GM23338 (cell line): ENCODE measurements at regions not wholly inside any gene's neighbourhood (a gene's known extent, or its start where the extent isn't known, plus 50 kb on each side); places are given as distances from the start of the nearest gene placed in this dataset.

ENCODE experiments used
- ATAC-seq: fragments of 200-7000 bp; cut with Tn5 transposase; 3 replicates; pipeline ENCODE4 v1.9.1; 2020
- DNase-seq: peaks from one replicate; pipeline ENCODE4 v3.0.0-alpha.2; 2015; ENCODE audit warnings: low spot score
- H2AFZ ChIP-seq: fragments of 200-600 bp; sonication (generic); 2 replicates; pipeline ENCODE4 v1.8.0; 2016; ENCODE audit warnings: antibody characterized with exemption, mild to moderate bottlenecking, moderate library complexity
- H3F3A ChIP-seq: fragments of 200-600 bp; sonication (generic); replicated peaks from 2 replicates; pipeline ENCODE4 v1.8.0; 2017; ENCODE audit warnings: antibody characterized with exemption, mixed run types, low read depth
- H3K27ac ChIP-seq: fragments of 200-600 bp; sonication (generic); 2 replicates; pipeline ENCODE4 v1.6.1; 2016; ENCODE audit warnings: low read depth
- H3K27me3 ChIP-seq: fragments of 200-600 bp; sonication (generic); 2 replicates; pipeline ENCODE4 v1.8.0; 2016; ENCODE audit warnings: mild to moderate bottlenecking, mixed run types, moderate library complexity; ENCODE audit not compliant: insufficient read depth
- H3K36me3 ChIP-seq: fragments of 200-600 bp; sonication (generic); 2 replicates; pipeline ENCODE4 v1.8.0; 2016; ENCODE audit warnings: mild to moderate bottlenecking; ENCODE audit not compliant: insufficient read depth
- H3K4me1 ChIP-seq: fragments of 200-600 bp; sonication (generic); 2 replicates; pipeline ENCODE4 v1.8.0; 2016; ENCODE audit warnings: mild to moderate bottlenecking, moderate library complexity; ENCODE audit not compliant: insufficient read depth
- H3K4me2 ChIP-seq: fragments of 200-600 bp; sonication (generic); 2 replicates; pipeline ENCODE4 v1.7.1; 2017; ENCODE audit warnings: mixed run types
- H3K4me3 ChIP-seq: fragments of 200-600 bp; sonication (generic); 2 replicates; pipeline ENCODE4 v1.6.1; 2016; ENCODE audit warnings: mixed run types
- H3K79me2 ChIP-seq: fragments of 200-600 bp; sonication (generic); replicated peaks from 2 replicates; pipeline ENCODE4 v1.8.0; 2017; ENCODE audit warnings: mild to moderate bottlenecking; ENCODE audit not compliant: insufficient read depth
- H3K9me2 ChIP-seq: fragments of 200-600 bp; sonication (generic); 2 replicates; pipeline ENCODE4 v1.8.0; 2017; ENCODE audit not compliant: insufficient read depth
- H4K20me1 ChIP-seq: fragments of 200-600 bp; sonication (generic); replicated peaks from 2 replicates; pipeline ENCODE4 v1.8.0; 2017; ENCODE audit warnings: mild to moderate bottlenecking; ENCODE audit not compliant: insufficient read depth
- H3K27ac Mint-ChIP-seq: 2 replicates; pipeline ENCODE4 v1.8.0; 2020; ENCODE audit warnings: inconsistent platforms, mild to moderate bottlenecking, moderate library complexity, mixed read lengths
- H3K27me3 Mint-ChIP-seq: 3 replicates; pipeline ENCODE4 v1.8.0; 2022; ENCODE audit warnings: low read depth, mild to moderate bottlenecking, moderate library complexity, mixed read lengths, inconsistent platforms; ENCODE audit not compliant: insufficient read depth, poor library complexity
- H3K36me3 Mint-ChIP-seq: 3 replicates; pipeline ENCODE4 v1.8.0; 2021; ENCODE audit warnings: low read depth, mild to moderate bottlenecking, inconsistent platforms, moderate library complexity, mixed read lengths
- H3K4me1 Mint-ChIP-seq: 3 replicates; pipeline ENCODE4 v1.8.0; 2020; ENCODE audit warnings: mild to moderate bottlenecking, inconsistent platforms, mixed read lengths
- H3K4me3 Mint-ChIP-seq: 3 replicates; pipeline ENCODE4 v1.8.0; 2021; ENCODE audit warnings: moderate library complexity, mild to moderate bottlenecking, inconsistent platforms, mixed read lengths
- H3K9me3 Mint-ChIP-seq: 3 replicates; pipeline ENCODE4 v1.8.0; 2020; ENCODE audit warnings: moderate library complexity, mild to moderate bottlenecking, inconsistent platforms, mixed read lengths
- CREB1 ChIP-seq: fragments of 250-450 bp; sonication (Bioruptor Pico); IDR thresholded peaks from 2 replicates; pipeline ENCODE4 v1.5.0; 2020; ENCODE audit warnings: low read depth, mild to moderate bottlenecking, moderate library complexity
- POLR2AphosphoS5 ChIP-seq: IDR thresholded peaks from 2 replicates; pipeline ENCODE4 v1.6.1; 2016; ENCODE audit warnings: antibody characterized with exemption, low read depth
- REST ChIP-seq: IDR thresholded peaks from one replicate; pipeline ENCODE4 v1.6.1; 2018; ENCODE audit warnings: antibody characterized with exemption; ENCODE audit not compliant: unreplicated experiment
- ZNF114 ChIP-seq: fragments of 250-450 bp; sonication (Bioruptor Pico); IDR thresholded peaks from 2 replicates; pipeline ENCODE4 v1.5.0; 2020; ENCODE audit warnings: mild to moderate bottlenecking, moderate library complexity
- ZNF331 ChIP-seq: fragments of 250-450 bp; sonication (Bioruptor Pico); IDR thresholded peaks from 2 replicates; pipeline ENCODE4 v1.5.0; 2020; ENCODE audit warnings: low read depth, mild to moderate bottlenecking, moderate library complexity
- TF ChIP-seq, protein P1 (sequence below): fragments of 250-450 bp; sonication (Bioruptor Pico); IDR thresholded peaks from 2 replicates; pipeline ENCODE4 v1.5.0; 2020; ENCODE audit warnings: mild to moderate bottlenecking, moderate library complexity
- TF ChIP-seq, protein P2 (sequence below), 2 experiments: fragments of 200-600 bp in 1 of 2; sonication (generic) in 1 of 2; conservative IDR thresholded peaks; 2 replicates each; pipeline versions ENCODE4 v1.5.1 to v1.6.1; 2016 to 2017; ENCODE audit warnings: antibody characterized with exemption in 2 of 2, low read depth in 2 of 2, mild to moderate bottlenecking in 2 of 2, moderate library complexity in 1 of 2
- TF ChIP-seq, protein P3 (sequence below): IDR thresholded peaks from 2 replicates; pipeline ENCODE4 v1.6.1; 2016; ENCODE audit warnings: antibody characterized with exemption

- TF ChIP-seq, protein P1, sequence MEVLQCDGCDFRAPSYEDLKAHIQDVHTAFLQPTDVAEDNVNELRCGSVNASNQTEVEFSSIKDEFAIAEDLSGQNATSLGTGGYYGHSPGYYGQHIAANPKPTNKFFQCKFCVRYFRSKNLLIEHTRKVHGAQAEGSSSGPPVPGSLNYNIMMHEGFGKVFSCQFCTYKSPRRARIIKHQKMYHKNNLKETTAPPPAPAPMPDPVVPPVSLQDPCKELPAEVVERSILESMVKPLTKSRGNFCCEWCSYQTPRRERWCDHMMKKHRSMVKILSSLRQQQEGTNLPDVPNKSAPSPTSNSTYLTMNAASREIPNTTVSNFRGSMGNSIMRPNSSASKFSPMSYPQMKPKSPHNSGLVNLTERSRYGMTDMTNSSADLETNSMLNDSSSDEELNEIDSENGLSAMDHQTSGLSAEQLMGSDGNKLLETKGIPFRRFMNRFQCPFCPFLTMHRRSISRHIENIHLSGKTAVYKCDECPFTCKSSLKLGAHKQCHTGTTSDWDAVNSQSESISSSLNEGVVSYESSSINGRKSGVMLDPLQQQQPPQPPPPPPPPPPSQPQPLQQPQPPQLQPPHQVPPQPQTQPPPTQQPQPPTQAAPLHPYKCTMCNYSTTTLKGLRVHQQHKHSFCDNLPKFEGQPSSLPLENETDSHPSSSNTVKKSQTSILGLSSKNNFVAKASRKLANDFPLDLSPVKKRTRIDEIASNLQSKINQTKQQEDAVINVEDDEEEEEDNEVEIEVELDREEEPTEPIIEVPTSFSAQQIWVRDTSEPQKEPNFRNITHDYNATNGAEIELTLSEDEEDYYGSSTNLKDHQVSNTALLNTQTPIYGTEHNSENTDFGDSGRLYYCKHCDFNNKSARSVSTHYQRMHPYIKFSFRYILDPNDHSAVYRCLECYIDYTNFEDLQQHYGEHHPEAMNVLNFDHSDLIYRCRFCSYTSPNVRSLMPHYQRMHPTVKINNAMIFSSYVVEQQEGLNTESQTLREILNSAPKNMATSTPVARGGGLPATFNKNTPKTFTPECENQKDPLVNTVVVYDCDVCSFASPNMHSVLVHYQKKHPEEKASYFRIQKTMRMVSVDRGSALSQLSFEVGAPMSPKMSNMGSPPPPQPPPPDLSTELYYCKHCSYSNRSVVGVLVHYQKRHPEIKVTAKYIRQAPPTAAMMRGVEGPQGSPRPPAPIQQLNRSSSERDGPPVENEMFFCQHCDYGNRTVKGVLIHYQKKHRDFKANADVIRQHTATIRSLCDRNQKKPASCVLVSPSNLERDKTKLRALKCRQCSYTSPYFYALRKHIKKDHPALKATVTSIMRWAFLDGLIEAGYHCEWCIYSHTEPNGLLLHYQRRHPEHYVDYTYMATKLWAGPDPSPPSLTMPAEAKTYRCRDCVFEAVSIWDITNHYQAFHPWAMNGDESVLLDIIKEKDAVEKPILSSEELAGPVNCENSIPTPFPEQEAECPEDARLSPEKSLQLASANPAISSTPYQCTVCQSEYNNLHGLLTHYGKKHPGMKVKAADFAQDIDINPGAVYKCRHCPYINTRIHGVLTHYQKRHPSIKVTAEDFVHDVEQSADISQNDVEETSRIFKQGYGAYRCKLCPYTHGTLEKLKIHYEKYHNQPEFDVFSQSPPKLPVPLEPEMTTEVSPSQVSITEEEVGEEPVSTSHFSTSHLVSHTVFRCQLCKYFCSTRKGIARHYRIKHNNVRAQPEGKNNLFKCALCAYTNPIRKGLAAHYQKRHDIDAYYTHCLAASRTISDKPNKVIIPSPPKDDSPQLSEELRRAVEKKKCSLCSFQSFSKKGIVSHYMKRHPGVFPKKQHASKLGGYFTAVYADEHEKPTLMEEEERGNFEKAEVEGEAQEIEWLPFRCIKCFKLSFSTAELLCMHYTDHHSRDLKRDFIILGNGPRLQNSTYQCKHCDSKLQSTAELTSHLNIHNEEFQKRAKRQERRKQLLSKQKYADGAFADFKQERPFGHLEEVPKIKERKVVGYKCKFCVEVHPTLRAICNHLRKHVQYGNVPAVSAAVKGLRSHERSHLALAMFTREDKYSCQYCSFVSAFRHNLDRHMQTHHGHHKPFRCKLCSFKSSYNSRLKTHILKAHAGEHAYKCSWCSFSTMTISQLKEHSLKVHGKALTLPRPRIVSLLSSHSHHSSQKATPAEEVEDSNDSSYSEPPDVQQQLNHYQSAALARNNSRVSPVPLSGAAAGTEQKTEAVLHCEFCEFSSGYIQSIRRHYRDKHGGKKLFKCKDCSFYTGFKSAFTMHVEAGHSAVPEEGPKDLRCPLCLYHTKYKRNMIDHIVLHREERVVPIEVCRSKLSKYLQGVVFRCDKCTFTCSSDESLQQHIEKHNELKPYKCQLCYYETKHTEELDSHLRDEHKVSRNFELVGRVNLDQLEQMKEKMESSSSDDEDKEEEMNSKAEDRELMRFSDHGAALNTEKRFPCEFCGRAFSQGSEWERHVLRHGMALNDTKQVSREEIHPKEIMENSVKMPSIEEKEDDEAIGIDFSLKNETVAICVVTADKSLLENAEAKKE (CRISPR knock-in tag): no peak
- TF ChIP-seq POLR2AphosphoS5 (no peak), ZNF114 (no peak)
- TF ChIP-seq, protein P2, sequence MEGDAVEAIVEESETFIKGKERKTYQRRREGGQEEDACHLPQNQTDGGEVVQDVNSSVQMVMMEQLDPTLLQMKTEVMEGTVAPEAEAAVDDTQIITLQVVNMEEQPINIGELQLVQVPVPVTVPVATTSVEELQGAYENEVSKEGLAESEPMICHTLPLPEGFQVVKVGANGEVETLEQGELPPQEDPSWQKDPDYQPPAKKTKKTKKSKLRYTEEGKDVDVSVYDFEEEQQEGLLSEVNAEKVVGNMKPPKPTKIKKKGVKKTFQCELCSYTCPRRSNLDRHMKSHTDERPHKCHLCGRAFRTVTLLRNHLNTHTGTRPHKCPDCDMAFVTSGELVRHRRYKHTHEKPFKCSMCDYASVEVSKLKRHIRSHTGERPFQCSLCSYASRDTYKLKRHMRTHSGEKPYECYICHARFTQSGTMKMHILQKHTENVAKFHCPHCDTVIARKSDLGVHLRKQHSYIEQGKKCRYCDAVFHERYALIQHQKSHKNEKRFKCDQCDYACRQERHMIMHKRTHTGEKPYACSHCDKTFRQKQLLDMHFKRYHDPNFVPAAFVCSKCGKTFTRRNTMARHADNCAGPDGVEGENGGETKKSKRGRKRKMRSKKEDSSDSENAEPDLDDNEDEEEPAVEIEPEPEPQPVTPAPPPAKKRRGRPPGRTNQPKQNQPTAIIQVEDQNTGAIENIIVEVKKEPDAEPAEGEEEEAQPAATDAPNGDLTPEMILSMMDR (conservative IDR thresholded peaks at IDR 0.05; ENCODE audit: low read depth in 2 of 2): no peak
- TF ChIP-seq, protein P3, sequence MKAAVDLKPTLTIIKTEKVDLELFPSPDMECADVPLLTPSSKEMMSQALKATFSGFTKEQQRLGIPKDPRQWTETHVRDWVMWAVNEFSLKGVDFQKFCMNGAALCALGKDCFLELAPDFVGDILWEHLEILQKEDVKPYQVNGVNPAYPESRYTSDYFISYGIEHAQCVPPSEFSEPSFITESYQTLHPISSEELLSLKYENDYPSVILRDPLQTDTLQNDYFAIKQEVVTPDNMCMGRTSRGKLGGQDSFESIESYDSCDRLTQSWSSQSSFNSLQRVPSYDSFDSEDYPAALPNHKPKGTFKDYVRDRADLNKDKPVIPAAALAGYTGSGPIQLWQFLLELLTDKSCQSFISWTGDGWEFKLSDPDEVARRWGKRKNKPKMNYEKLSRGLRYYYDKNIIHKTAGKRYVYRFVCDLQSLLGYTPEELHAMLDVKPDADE: no peak
Observed at GRCh38 chr12:97151481-97151880, 244.4 kb downstream of the NEDD1 start (continued).

GRCh38 chr12:97159377-97159776, 252.3 kb downstream of the NEDD1 start:
- Histone ChIP-seq H3F3A (no peaks in the 10 kb centered on the region), H3K27me3 (no peaks in the 10 kb centered on the region), H3K4me1 (no peaks in the 10 kb centered on the region), H3K27ac (no peak overlapping the region), H3K79me2 (no peaks in the 10 kb centered on the region), H3K9me2 (peaks cover 7% of the 10 kb centered on the region; the same call in 1 of the 2 replicates), H4K20me1 (no peaks in the 10 kb centered on the region), H3K4me3 (no peak overlapping the region), H3K4me2 (no peak overlapping the region), H2AFZ (no peak overlapping the region), H3K36me3 (no peaks in the 10 kb centered on the region)
- Mint-ChIP-seq H3K4me1 (no peaks in the 10 kb centered on the region), H3K27ac (no peak overlapping the region), H3K9me3 (peaks cover 2% of the 10 kb centered on the region; the same call in 1 of the 3 replicates), H3K4me3 (no peak overlapping the region), H3K36me3 (no peaks in the 10 kb centered on the region), H3K27me3 (peaks cover 3% of the 10 kb centered on the region)
- ATAC-seq (no peak), DNase-seq (no peak)
- TF ChIP-seq CREB1 (CRISPR knock-in tag): no peak
- no peak for TF ChIP-seq REST
- no peak for TF ChIP-seq ZNF331 (CRISPR knock-in tag)
